ENCODE measurements at regions not wholly inside any gene's neighbourhood (a gene's known extent, or its start where the extent isn't known, plus 50 kb on each side); places are given as distances from the start of the nearest gene placed in this dataset.

DNA sequence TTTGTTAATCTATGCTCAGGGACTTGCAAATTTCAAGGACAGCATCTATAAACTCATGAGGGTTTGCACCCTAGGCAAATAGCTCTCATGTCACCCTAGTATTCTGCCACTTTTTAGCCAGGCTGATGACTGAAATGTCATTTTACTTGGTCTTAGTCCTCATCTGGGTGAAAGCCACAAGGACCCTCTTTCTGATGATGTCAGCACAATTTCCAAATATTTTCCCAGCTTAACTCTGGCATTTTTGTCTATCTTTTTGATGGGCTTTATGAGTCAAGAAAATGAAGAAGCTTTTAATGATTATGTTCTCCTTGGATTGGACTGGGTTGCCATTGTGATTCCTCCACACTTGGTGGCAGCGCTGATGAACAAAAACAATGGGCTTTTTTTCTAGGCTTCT, 420.1 kb upstream of the BTBD3 start:
- no peak overlapping the region for H2AFZ ChIP-seq (ENCODE audit: low read length)
- no peak overlapping the region for H3K9ac ChIP-seq (ENCODE audit: low read depth, low read length, poor library complexity, severe bottlenecking)
- no peaks in the 10 kb centered on the region for H3K9me2 ChIP-seq (replicated peaks; ENCODE audit: low read depth, low read length)
- H3F3A ChIP-seq (ENCODE audit: low read depth): no peaks in the 10 kb centered on the region
- no peaks in the 10 kb centered on the region for H3K36me3 ChIP-seq (ENCODE audit: insufficient read depth, low read length)
- H3K4me2 ChIP-seq (ENCODE audit: low read depth, low read length, poor library complexity, severe bottlenecking): no peak overlapping the region
- TF ChIP-seq EZH2phosphoT487 (IDR thresholded peaks at IDR 0.05; ENCODE audit: borderline replicate concordance): no peak
- TF ChIP-seq, protein P1, sequence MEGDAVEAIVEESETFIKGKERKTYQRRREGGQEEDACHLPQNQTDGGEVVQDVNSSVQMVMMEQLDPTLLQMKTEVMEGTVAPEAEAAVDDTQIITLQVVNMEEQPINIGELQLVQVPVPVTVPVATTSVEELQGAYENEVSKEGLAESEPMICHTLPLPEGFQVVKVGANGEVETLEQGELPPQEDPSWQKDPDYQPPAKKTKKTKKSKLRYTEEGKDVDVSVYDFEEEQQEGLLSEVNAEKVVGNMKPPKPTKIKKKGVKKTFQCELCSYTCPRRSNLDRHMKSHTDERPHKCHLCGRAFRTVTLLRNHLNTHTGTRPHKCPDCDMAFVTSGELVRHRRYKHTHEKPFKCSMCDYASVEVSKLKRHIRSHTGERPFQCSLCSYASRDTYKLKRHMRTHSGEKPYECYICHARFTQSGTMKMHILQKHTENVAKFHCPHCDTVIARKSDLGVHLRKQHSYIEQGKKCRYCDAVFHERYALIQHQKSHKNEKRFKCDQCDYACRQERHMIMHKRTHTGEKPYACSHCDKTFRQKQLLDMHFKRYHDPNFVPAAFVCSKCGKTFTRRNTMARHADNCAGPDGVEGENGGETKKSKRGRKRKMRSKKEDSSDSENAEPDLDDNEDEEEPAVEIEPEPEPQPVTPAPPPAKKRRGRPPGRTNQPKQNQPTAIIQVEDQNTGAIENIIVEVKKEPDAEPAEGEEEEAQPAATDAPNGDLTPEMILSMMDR (conservative IDR thresholded peaks at IDR 0.05; ENCODE audit: low read length): no peak
- no peak overlapping the region for H3K4me3 ChIP-seq (ENCODE audit: low read length, poor library complexity, severe bottlenecking)
- H3K9me3 ChIP-seq (ENCODE audit: insufficient read depth, low read depth, low read length): no peaks in the 10 kb centered on the region
- H3K4me1 ChIP-seq (ENCODE audit: insufficient read depth, low read length, poor library complexity, severe bottlenecking): no peaks in the 10 kb centered on the region
- H4K20me1 ChIP-seq (ENCODE audit: insufficient read depth, low read length, poor library complexity, severe bottlenecking): no peaks in the 10 kb centered on the region
- H3K79me2 ChIP-seq (ENCODE audit: insufficient read depth, low read length): no peaks in the 10 kb centered on the region
- H3K27me3 ChIP-seq (ENCODE audit: insufficient read depth, low read length, poor library complexity, severe bottlenecking): no peaks in the 10 kb centered on the region

DNA sequence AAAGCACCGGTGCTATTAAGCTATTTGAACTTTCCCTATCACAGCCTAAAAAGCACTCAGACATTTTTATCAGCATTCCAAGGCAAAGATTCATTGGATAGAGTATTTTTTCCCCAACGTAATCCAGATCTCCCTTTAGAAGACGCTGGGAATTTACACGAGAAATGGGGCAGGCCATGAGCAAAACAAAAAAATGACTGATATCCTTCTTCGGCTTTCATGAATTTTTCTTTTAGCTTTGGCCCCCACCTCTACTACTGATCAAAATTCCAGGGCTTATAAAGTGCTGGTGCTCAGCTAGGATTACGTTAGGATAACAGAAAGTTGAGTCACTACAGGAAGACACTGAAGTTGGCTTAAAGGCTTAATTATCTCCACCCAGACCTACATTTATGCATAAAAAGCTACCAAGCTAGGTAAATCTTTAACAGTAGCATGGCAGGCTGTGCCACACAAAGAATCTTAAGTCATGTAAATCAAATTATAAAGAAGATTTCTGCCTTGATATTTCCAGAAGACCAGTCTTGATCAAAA, 418.5 kb upstream of the BTBD3 start:
- Histone ChIP-seq H3K4me3 (ENCODE audit: low read length, poor library complexity, severe bottlenecking) (no peak overlapping the region), H3K9ac (ENCODE audit: low read depth, low read length, poor library complexity, severe bottlenecking) (no peak overlapping the region), H3K36me3 (ENCODE audit: insufficient read depth, low read length) (no peaks in the 10 kb centered on the region), H2AFZ (ENCODE audit: low read length) (no peak overlapping the region), H3K4me2 (ENCODE audit: low read depth, low read length, poor library complexity, severe bottlenecking) (no peak overlapping the region), H3K9me3 (ENCODE audit: insufficient read depth, low read depth, low read length) (no peaks in the 10 kb centered on the region), H3F3A (ENCODE audit: low read depth) (no peaks in the 10 kb centered on the region), H4K20me1 (ENCODE audit: insufficient read depth, low read length, poor library complexity, severe bottlenecking) (no peaks in the 10 kb centered on the region), H3K4me1 (ENCODE audit: insufficient read depth, low read length, poor library complexity, severe bottlenecking) (no peaks in the 10 kb centered on the region), H3K27me3 (ENCODE audit: insufficient read depth, low read length, poor library complexity, severe bottlenecking) (no peaks in the 10 kb centered on the region), H3K9me2 (replicated peaks; ENCODE audit: low read depth, low read length) (no peaks in the 10 kb centered on the region), H3K79me2 (ENCODE audit: insufficient read depth, low read length) (no peaks in the 10 kb centered on the region)
- TF ChIP-seq, protein P1 (conservative IDR thresholded peaks at IDR 0.05; ENCODE audit: low read length): no peak
- no peak for TF ChIP-seq EZH2phosphoT487 (IDR thresholded peaks at IDR 0.05; ENCODE audit: borderline replicate concordance)

DNA sequence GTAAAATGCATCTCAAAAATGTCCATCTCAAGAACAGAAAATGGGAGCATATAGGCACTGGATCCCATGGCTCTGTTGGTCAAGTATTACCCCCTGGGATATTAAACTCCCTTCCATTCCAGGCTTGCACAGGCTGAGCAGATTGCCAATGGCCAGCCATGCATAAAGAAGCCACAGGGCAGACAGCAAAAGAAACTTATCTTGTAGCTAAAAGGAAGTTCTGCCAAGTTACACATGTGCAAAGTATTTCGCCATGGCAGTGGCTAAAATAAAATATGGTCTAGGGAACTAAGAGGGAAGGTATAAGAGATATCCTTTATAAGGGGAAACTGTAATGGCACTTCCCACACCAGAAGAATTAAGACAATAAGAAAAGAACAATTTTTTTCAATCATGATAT, 415.6 kb upstream of the BTBD3 start:
- no peaks in the 10 kb centered on the region for H3K9me2 ChIP-seq (replicated peaks; ENCODE audit: low read depth, low read length)
- no peaks in the 10 kb centered on the region for H3F3A ChIP-seq (ENCODE audit: low read depth)
- H2AFZ ChIP-seq (ENCODE audit: low read length): no peak overlapping the region
- H3K79me2 ChIP-seq (ENCODE audit: insufficient read depth, low read length): no peaks in the 10 kb centered on the region
- no peak overlapping the region for H3K4me3 ChIP-seq (ENCODE audit: low read length, poor library complexity, severe bottlenecking)
- H3K36me3 ChIP-seq (ENCODE audit: insufficient read depth, low read length): no peaks in the 10 kb centered on the region
- no peak overlapping the region for H3K9ac ChIP-seq (ENCODE audit: low read depth, low read length, poor library complexity, severe bottlenecking)
- no peak overlapping the region for H3K4me2 ChIP-seq (ENCODE audit: low read depth, low read length, poor library complexity, severe bottlenecking)
- no peaks in the 10 kb centered on the region for H4K20me1 ChIP-seq (ENCODE audit: insufficient read depth, low read length, poor library complexity, severe bottlenecking)
- no peak for TF ChIP-seq EZH2phosphoT487 (IDR thresholded peaks at IDR 0.05; ENCODE audit: borderline replicate concordance)
- TF ChIP-seq, protein P1 (conservative IDR thresholded peaks at IDR 0.05; ENCODE audit: low read length): no peak
- no peaks in the 10 kb centered on the region for H3K9me3 ChIP-seq (ENCODE audit: insufficient read depth, low read depth, low read length)
- no peaks in the 10 kb centered on the region for H3K27me3 ChIP-seq (ENCODE audit: insufficient read depth, low read length, poor library complexity, severe bottlenecking)
- no peaks in the 10 kb centered on the region for H3K4me1 ChIP-seq (ENCODE audit: insufficient read depth, low read length, poor library complexity, severe bottlenecking)
